OCI-LY3 (cell line): ENCODE measurements at regions not wholly inside any gene's neighbourhood (a gene's known extent, or its start where the extent isn't known, plus 50 kb on each side); places are given as distances from the start of the nearest gene placed in this dataset.

Experiments used
- CTCF ChIP-seq: fragments of 200-600, 300-600 bp; sonication (generic); IDR thresholded peaks from 2 replicates; pipeline ENCODE4 v1.5.1; 2014; ENCODE audit warnings: antibody characterized with exemption, low read length, low read depth
- EZH2phosphoT487 ChIP-seq: fragments of 200-600 bp; shearing (Covaris generic); IDR thresholded peaks from 2 replicates; pipeline ENCODE4 v1.6.1; 2018; ENCODE audit warnings: antibody characterized with exemption, mixed run types, low read depth

- no peak for TF ChIP-seq CTCF
- no peak for TF ChIP-seq EZH2phosphoT487
Measured at GRCh38 chrX:67114635-67115034, 429.2 kb upstream of the AR start.
